AG09319 (cell line): ENCODE measurements at regions not wholly inside any gene's neighbourhood (a gene's known extent, or its start where the extent isn't known, plus 50 kb on each side); places are given as distances from the start of the nearest gene placed in this dataset.
"Not testable (repeated sequence)": the region's sequence is repeated elsewhere in the genome, so short reads cannot be mapped to it uniquely, and the experiment has no call there.

Experiments
- DNase-seq: peaks from one replicate; pipeline ENCODE4 v3.0.0-alpha.2; 2010; ENCODE audit warnings: low read depth; ENCODE audit errors: extremely low read depth
- CTCF ChIP-seq: IDR thresholded peaks from 2 replicates; pipeline ENCODE4 v1.5.1; 2011; ENCODE audit warnings: low read depth, mild to moderate bottlenecking, inconsistent platforms, low read length, moderate library complexity

GRCh38 chr7:15143936-15144335 lies 241.4 kb upstream of the DGKB start:
- no peak for TF ChIP-seq CTCF

GRCh38 chr7:15143121-15143520 lies 240.6 kb upstream of the DGKB start:
- DNase-seq, result no peak
- TF ChIP-seq CTCF, result no peak

More at GRCh38 chr7:15143936-15144335, 241.4 kb upstream of the DGKB start:
- DNase-seq, result no peak

DNA sequence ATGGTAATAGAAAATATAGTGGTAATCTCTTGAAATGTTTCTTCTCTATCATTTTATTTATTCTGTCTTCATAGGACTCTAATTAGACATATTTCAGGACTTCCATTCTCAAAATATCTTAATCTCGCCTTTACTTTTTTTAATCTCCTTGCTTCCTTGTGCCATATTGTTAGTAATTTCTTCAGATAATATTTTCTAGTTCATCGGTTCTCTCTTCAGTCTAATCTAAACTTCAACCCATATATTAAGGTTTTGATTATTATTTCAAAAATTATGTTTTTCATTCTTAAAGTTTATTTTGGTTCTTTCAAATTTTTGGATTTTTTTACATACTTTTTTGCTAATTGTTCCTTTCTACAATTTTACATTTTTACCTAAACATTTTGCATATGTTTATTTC lies 237.9 kb upstream of the DGKB start:
- DNase-seq, result no peak
- TF ChIP-seq CTCF, result no peak

- no peak for TF ChIP-seq CTCF
- no peak for DNase-seq
These were observed 229.1 kb upstream of the DGKB start for GRCh38 chr7:15131661-15132060.

- TF ChIP-seq CTCF, result no peak
- DNase-seq, result no peak
These were observed 228.4 kb upstream of the DGKB start for GRCh38 chr7:15130666-15131541.

- no peak for DNase-seq
- no peak for TF ChIP-seq CTCF
These were observed 226.2 kb upstream of the DGKB start for GRCh38 chr7:15128716-15129115.

DNA sequence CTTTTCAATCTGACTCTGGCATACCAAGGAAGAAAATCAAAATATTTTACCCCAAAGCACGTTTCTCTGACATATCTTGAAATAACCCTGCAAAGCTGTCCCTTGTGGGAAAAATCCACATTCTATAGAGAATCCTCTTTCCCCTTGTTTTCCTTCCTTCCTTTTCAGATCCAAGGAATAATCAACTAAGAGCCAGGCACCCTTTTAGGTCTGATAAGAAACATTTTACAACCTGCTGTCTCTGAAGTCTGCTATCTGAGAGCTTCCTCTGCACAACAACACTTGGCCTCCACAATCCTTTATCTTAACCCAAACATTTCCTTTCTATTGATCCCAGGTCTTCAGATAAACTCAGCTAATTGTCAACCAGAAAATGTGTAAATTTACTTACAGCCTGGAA lies 224.1 kb upstream of the DGKB start:
- DNase-seq, result not testable (repeated sequence)

- no peak for TF ChIP-seq CTCF
These were observed 221.3 kb upstream of the DGKB start for GRCh38 chr7:15123901-15124300.

More at GRCh38 chr7:15123901-15124300, 221.3 kb upstream of the DGKB start:
- no peak for DNase-seq
